ENCODE measurements at regions not wholly inside any gene's neighbourhood (a gene's known extent, or its start where the extent isn't known, plus 50 kb on each side); places are given as distances from the start of the nearest gene placed in this dataset.

- Histone ChIP-seq H3K4me1 (ENCODE audit: control insufficient read depth, insufficient read depth, low read length, poor library complexity, severe bottlenecking) (no peaks in the 10 kb centered on the region), H3K4me3 (ENCODE audit: low read depth, low read length) (no peak overlapping the region), H3K9me3 (ENCODE audit: control insufficient read depth in 2 of 2, low read length in 2 of 2) (no peaks in the 10 kb centered on the region), H3K27ac (ENCODE audit: insufficient read depth, low read length, poor library complexity, severe bottlenecking) (no peak overlapping the region), H3K36me3 (ENCODE audit: control insufficient read depth, insufficient read depth, low read length) (no peaks in the 10 kb centered on the region), H3K27me3 (ENCODE audit: control insufficient read depth, insufficient read depth, low read length) (peaks cover 2% of the 10 kb centered on the region)
- H3K27ac Mint-ChIP-seq = no peak overlapping the region
- peaks cover 0 to 5% (median 0%) of the 10 kb centered on the region in 4 donors for H3K4me1 Mint-ChIP-seq
- ATAC-seq (ENCODE audit: low read depth in 2 of 2) (no peak), DNase-seq (no peak)
- peaks cover 17% of the 10 kb centered on the region for H3K27me3 Mint-ChIP-seq
- no peaks in the 10 kb centered on the region for H3K36me3 Mint-ChIP-seq
- H3K4me3 Mint-ChIP-seq = no peak overlapping the region
- H3K9me3 Mint-ChIP-seq = peaks cover 0 to 5% (median 0%) of the 10 kb centered on the region in 7 donors
Observed at GRCh38 chr2:129847043-129847442, 132.4 kb upstream of the RAB6C start.

- Mint-ChIP-seq H3K4me1 (peaks cover 0 to 5% (median 0%) of the 10 kb centered on the region in 4 donors), H3K9me3 (no peaks in the 10 kb centered on the region), H3K4me3 (no peak overlapping the region), H3K27ac (no peak overlapping the region), H3K27me3 (peaks cover 23% of the 10 kb centered on the region), H3K36me3 (no peaks in the 10 kb centered on the region)
- ATAC-seq (ENCODE audit: low read depth in 2 of 2) (peak; percentile 61 to 91), DNase-seq (peak in 2 of 3 donors; percentile 62 to 78)
- Histone ChIP-seq H3K4me1 (ENCODE audit: control insufficient read depth, insufficient read depth, low read length, poor library complexity, severe bottlenecking) (no peaks in the 10 kb centered on the region), H3K4me3 (ENCODE audit: low read depth, low read length) (peak overlapping the region; percentile 61), H3K36me3 (ENCODE audit: control insufficient read depth, insufficient read depth, low read length) (no peaks in the 10 kb centered on the region), H3K27ac (ENCODE audit: insufficient read depth, low read length, poor library complexity, severe bottlenecking) (no peak overlapping the region), H3K27me3 (ENCODE audit: control insufficient read depth, insufficient read depth, low read length) (peaks cover 2% of the 10 kb centered on the region), H3K9me3 (ENCODE audit: control insufficient read depth in 2 of 2, low read length in 2 of 2) (no peaks in the 10 kb centered on the region)
Observed at GRCh38 chr2:129849559-129850160, 129.8 kb upstream of the RAB6C start.

- Histone ChIP-seq H3K27me3 (ENCODE audit: control insufficient read depth, insufficient read depth, low read length) (no peaks in the 10 kb centered on the region), H3K36me3 (ENCODE audit: control insufficient read depth, insufficient read depth, low read length) (no peaks in the 10 kb centered on the region), H3K4me3 (ENCODE audit: low read depth, low read length) (no peak overlapping the region), H3K27ac (ENCODE audit: insufficient read depth, low read length, poor library complexity, severe bottlenecking) (no peak overlapping the region), H3K4me1 (ENCODE audit: control insufficient read depth, insufficient read depth, low read length, poor library complexity, severe bottlenecking) (no peaks in the 10 kb centered on the region), H3K9me3 (ENCODE audit: control insufficient read depth in 2 of 2, low read length in 2 of 2) (no peaks in the 10 kb centered on the region)
- H3K4me1 Mint-ChIP-seq = no peaks in the 10 kb centered on the region
- peaks cover 17% of the 10 kb centered on the region for H3K27me3 Mint-ChIP-seq
- no peak for DNase-seq
- H3K9me3 Mint-ChIP-seq = peaks cover 0 to 6% (median 0%) of the 10 kb centered on the region in 7 donors
- H3K27ac Mint-ChIP-seq = no peak overlapping the region
- ATAC-seq (ENCODE audit: low read depth in 2 of 2) = no peak
- H3K4me3 Mint-ChIP-seq = no peak overlapping the region
- no peaks in the 10 kb centered on the region for H3K36me3 Mint-ChIP-seq
Observed at GRCh38 chr2:129857200-129857599, 122.3 kb upstream of the RAB6C start.

- Mint-ChIP-seq H3K4me1 (no peaks in the 10 kb centered on the region), H3K9me3 (peaks cover 0 to 6% (median 0%) of the 10 kb centered on the region in 7 donors), H3K27ac (no peak overlapping the region), H3K27me3 (peaks cover 5% of the 10 kb centered on the region), H3K4me3 (no peak overlapping the region), H3K36me3 (no peaks in the 10 kb centered on the region)
- Histone ChIP-seq H3K9me3 (ENCODE audit: control insufficient read depth in 2 of 2, low read length in 2 of 2) (no peaks in the 10 kb centered on the region), H3K4me3 (ENCODE audit: low read depth, low read length) (no peak overlapping the region), H3K27ac (ENCODE audit: insufficient read depth, low read length, poor library complexity, severe bottlenecking) (no peak overlapping the region), H3K27me3 (ENCODE audit: control insufficient read depth, insufficient read depth, low read length) (no peaks in the 10 kb centered on the region), H3K4me1 (ENCODE audit: control insufficient read depth, insufficient read depth, low read length, poor library complexity, severe bottlenecking) (no peaks in the 10 kb centered on the region), H3K36me3 (ENCODE audit: control insufficient read depth, insufficient read depth, low read length) (no peaks in the 10 kb centered on the region)
- DNase-seq (no peak), ATAC-seq (ENCODE audit: low read depth in 2 of 2) (no peak)
Observed at GRCh38 chr2:129859175-129859574, 120.3 kb upstream of the RAB6C start.

- H3K27me3 Mint-ChIP-seq = peaks cover 5% of the 10 kb centered on the region
- no peaks in the 10 kb centered on the region for H3K4me1 Mint-ChIP-seq
- Histone ChIP-seq H3K27ac (ENCODE audit: insufficient read depth, low read length, poor library complexity, severe bottlenecking) (no peak overlapping the region), H3K4me3 (ENCODE audit: low read depth, low read length) (no peak overlapping the region), H3K9me3 (ENCODE audit: control insufficient read depth in 2 of 2, low read length in 2 of 2) (no peaks in the 10 kb centered on the region), H3K36me3 (ENCODE audit: control insufficient read depth, insufficient read depth, low read length) (no peaks in the 10 kb centered on the region), H3K27me3 (ENCODE audit: control insufficient read depth, insufficient read depth, low read length) (no peaks in the 10 kb centered on the region), H3K4me1 (ENCODE audit: control insufficient read depth, insufficient read depth, low read length, poor library complexity, severe bottlenecking) (no peaks in the 10 kb centered on the region)
- ATAC-seq (ENCODE audit: low read depth in 2 of 2) = no peak
- H3K4me3 Mint-ChIP-seq = no peak overlapping the region
- no peak overlapping the region for H3K27ac Mint-ChIP-seq
- peaks cover 0 to 6% (median 0%) of the 10 kb centered on the region in 7 donors for H3K9me3 Mint-ChIP-seq
- no peaks in the 10 kb centered on the region for H3K36me3 Mint-ChIP-seq
- no peak for DNase-seq
Observed at GRCh38 chr2:129860088-129860487, 119.4 kb upstream of the RAB6C start.

GRCh38 chr2:129861666-129862288, 117.7 kb upstream of the RAB6C start:
- ATAC-seq (ENCODE audit: low read depth in 2 of 2) (no peak), DNase-seq (no peak)
- Histone ChIP-seq H3K27me3 (ENCODE audit: control insufficient read depth, insufficient read depth, low read length) (no peaks in the 10 kb centered on the region), H3K9me3 (ENCODE audit: control insufficient read depth in 2 of 2, low read length in 2 of 2) (no peaks in the 10 kb centered on the region), H3K4me3 (ENCODE audit: low read depth, low read length) (no peak overlapping the region), H3K27ac (ENCODE audit: insufficient read depth, low read length, poor library complexity, severe bottlenecking) (no peak overlapping the region), H3K4me1 (ENCODE audit: control insufficient read depth, insufficient read depth, low read length, poor library complexity, severe bottlenecking) (no peaks in the 10 kb centered on the region), H3K36me3 (ENCODE audit: control insufficient read depth, insufficient read depth, low read length) (no peaks in the 10 kb centered on the region)
- H3K4me3 Mint-ChIP-seq = no peak overlapping the region
- H3K27me3 Mint-ChIP-seq = peaks cover 7% of the 10 kb centered on the region
- H3K4me1 Mint-ChIP-seq = no peaks in the 10 kb centered on the region
- H3K9me3 Mint-ChIP-seq = no peaks in the 10 kb centered on the region
- no peak overlapping the region for H3K27ac Mint-ChIP-seq
- no peaks in the 10 kb centered on the region for H3K36me3 Mint-ChIP-seq

- no peak for ATAC-seq (ENCODE audit: low read depth in 2 of 2)
- Histone ChIP-seq H3K4me1 (ENCODE audit: control insufficient read depth, insufficient read depth, low read length, poor library complexity, severe bottlenecking) (no peaks in the 10 kb centered on the region), H3K4me3 (ENCODE audit: low read depth, low read length) (no peak overlapping the region), H3K27ac (ENCODE audit: insufficient read depth, low read length, poor library complexity, severe bottlenecking) (no peak overlapping the region), H3K36me3 (ENCODE audit: control insufficient read depth, insufficient read depth, low read length) (no peaks in the 10 kb centered on the region), H3K27me3 (ENCODE audit: control insufficient read depth, insufficient read depth, low read length) (no peaks in the 10 kb centered on the region), H3K9me3 (ENCODE audit: control insufficient read depth in 2 of 2, low read length in 2 of 2) (no peaks in the 10 kb centered on the region)
- no peak overlapping the region for H3K4me3 Mint-ChIP-seq
- no peaks in the 10 kb centered on the region for H3K36me3 Mint-ChIP-seq
- H3K27ac Mint-ChIP-seq = no peak overlapping the region
- peaks cover 6% of the 10 kb centered on the region for H3K27me3 Mint-ChIP-seq
- H3K9me3 Mint-ChIP-seq = no peaks in the 10 kb centered on the region
- DNase-seq = no peak
- no peaks in the 10 kb centered on the region for H3K4me1 Mint-ChIP-seq
Observed at GRCh38 chr2:129862668-129863067, 116.8 kb upstream of the RAB6C start.

- no peak overlapping the region for H3K27ac ChIP-seq (ENCODE audit: insufficient read depth, low read length, poor library complexity, severe bottlenecking)
- H3K9me3 Mint-ChIP-seq = no peaks in the 10 kb centered on the region
- H3K36me3 ChIP-seq (ENCODE audit: control insufficient read depth, insufficient read depth, low read length) = no peaks in the 10 kb centered on the region
- ATAC-seq (ENCODE audit: low read depth in 2 of 2) (no peak), DNase-seq (no peak)
- no peak overlapping the region for H3K4me3 Mint-ChIP-seq
- no peak overlapping the region for H3K27ac Mint-ChIP-seq
- no peaks in the 10 kb centered on the region for H3K36me3 Mint-ChIP-seq
- H3K9me3 ChIP-seq (ENCODE audit: control insufficient read depth in 2 of 2, low read length in 2 of 2) = no peaks in the 10 kb centered on the region
- no peak overlapping the region for H3K4me3 ChIP-seq (ENCODE audit: low read depth, low read length)
- H3K4me1 Mint-ChIP-seq = no peaks in the 10 kb centered on the region
- no peaks in the 10 kb centered on the region for H3K27me3 ChIP-seq (ENCODE audit: control insufficient read depth, insufficient read depth, low read length)
- no peaks in the 10 kb centered on the region for H3K4me1 ChIP-seq (ENCODE audit: control insufficient read depth, insufficient read depth, low read length, poor library complexity, severe bottlenecking)
- H3K27me3 Mint-ChIP-seq = peaks cover 6% of the 10 kb centered on the region
Observed at GRCh38 chr2:129863350-129863749, 116.1 kb upstream of the RAB6C start.

All from CD4-positive, CD25-positive, alpha-beta regulatory T cell (primary cell).